Pons (tissue), 1 donor: ENCODE measurements at regions not wholly inside any gene's neighbourhood (a gene's known extent, or its start where the extent isn't known, plus 50 kb on each side); places are given as distances from the start of the nearest gene placed in this dataset.

ENCODE experiments used
- DNase-seq: peaks from one replicate; pipeline ENCODE4 v3.0.0-alpha.2; 2016; ENCODE audit warnings: low spot score

- no peak for DNase-seq
Observed at GRCh38 chr10:10587744-10588393, 429.8 kb upstream of the CELF2 start.

- no peak for DNase-seq
Observed at GRCh38 chr10:10589540-10590303, 427.9 kb upstream of the CELF2 start.

GRCh38 chr10:10591715-10592341, 425.8 kb upstream of the CELF2 start:
- no peak for DNase-seq

- DNase-seq, result no peak
Observed at GRCh38 chr10:10596256-10596655, 421.4 kb upstream of the CELF2 start.

- no peak for DNase-seq
Observed at GRCh38 chr10:10598297-10598696, 419.4 kb upstream of the CELF2 start.

GRCh38 chr10:10600004-10600403, 417.7 kb upstream of the CELF2 start:
- DNase-seq, result no peak

GRCh38 chr10:10605551-10606081, 412.1 kb upstream of the CELF2 start:
- no peak for DNase-seq

- no peak for DNase-seq
Observed at GRCh38 chr10:10609379-10609955, 408.2 kb upstream of the CELF2 start.

- DNase-seq, result no peak
Observed at GRCh38 chr10:10610171-10610570, 407.5 kb upstream of the CELF2 start.

- DNase-seq, result no peak
Observed at GRCh38 chr10:10612151-10612550, 405.5 kb upstream of the CELF2 start.

GRCh38 chr10:10613656-10614244, 403.9 kb upstream of the CELF2 start:
- no peak for DNase-seq

- DNase-seq, result no peak
Observed at GRCh38 chr10:10617686-10618085, 400.0 kb upstream of the CELF2 start.

- no peak for DNase-seq
Observed at GRCh38 chr10:10618139-10618538, 399.5 kb upstream of the CELF2 start.

GRCh38 chr10:10623958-10624566, 393.6 kb upstream of the CELF2 start:
- DNase-seq, result no peak

GRCh38 chr10:10624567-10624962, 393.1 kb upstream of the CELF2 start:
- no peak for DNase-seq

- DNase-seq, result no peak
Observed at GRCh38 chr10:10625491-10625890, 392.2 kb upstream of the CELF2 start.

GRCh38 chr10:10626734-10627133, 390.9 kb upstream of the CELF2 start:
- DNase-seq, result no peak

GRCh38 chr10:10627414-10627813, 390.3 kb upstream of the CELF2 start:
- no peak for DNase-seq

- no peak for DNase-seq
Observed at GRCh38 chr10:10629512-10629911, 388.2 kb upstream of the CELF2 start.

GRCh38 chr10:10630281-10630680, 387.4 kb upstream of the CELF2 start:
- DNase-seq, result no peak

- no peak for DNase-seq
Observed at GRCh38 chr10:10630782-10631181, 386.9 kb upstream of the CELF2 start.

GRCh38 chr10:10642189-10642588, 375.5 kb upstream of the CELF2 start:
- DNase-seq, result no peak
